ENCODE measurements at regions not wholly inside any gene's neighbourhood (a gene's known extent, or its start where the extent isn't known, plus 50 kb on each side); places are given as distances from the start of the nearest gene placed in this dataset.

GRCh38 chr5:17852111-17852510 is 217.9 kb downstream of the TAF11L14 start:
- Histone ChIP-seq H3K9ac (ENCODE audit: insufficient read depth in 1 of 2, low read depth in 2 of 2, low read length in 2 of 2) (no peak overlapping the region), H3K4me2 (ENCODE audit: insufficient read depth, low read length) (no peak overlapping the region), H3K4me1 (replicated peaks in 1 of 2; ENCODE audit: control insufficient read depth in 2 of 2, insufficient read depth in 2 of 2, low read length in 2 of 2) (no peaks in the 10 kb centered on the region), H3K79me2 (ENCODE audit: control insufficient read depth, insufficient read depth, low read length) (no peaks in the 10 kb centered on the region), H2AFZ (ENCODE audit: low read depth, low read length) (no peak overlapping the region), H3K9me3 (replicated peaks; ENCODE audit: control insufficient read depth, insufficient read depth, low read depth, low read length) (no peaks in the 10 kb centered on the region), H4K20me1 (replicated peaks; ENCODE audit: control insufficient read depth, insufficient read depth, low read length) (no peaks in the 10 kb centered on the region), H3K9me1 (ENCODE audit: control insufficient read depth, insufficient read depth, low read length) (no peaks in the 10 kb centered on the region), H3K4me3 (no peak overlapping the region), H3K27ac (ENCODE audit: extremely low read depth, low read depth, low read length) (no peak overlapping the region), H3K27me3 (ENCODE audit: control insufficient read depth in 2 of 2, insufficient read depth in 2 of 2, low read length in 2 of 2) (no peaks in the 10 kb centered on the region), H3K36me3 (ENCODE audit: control insufficient read depth, insufficient read depth, low read length) (no peaks in the 10 kb centered on the region)
- no TSS peak for BruUV-seq (replicated peaks)
- no peak for FAIRE-seq
- ChIA-PET POLR2A (no interaction called here), CTCF (ENCODE audit: low intra/inter-chr PET ratio) (no interaction called here)
- DNase-seq (ENCODE audit: extremely low read depth in 1 of 4, low spot score in 3 of 4), result no peak
- TF ChIP-seq HNRNPH1 (optimal IDR thresholded peaks at IDR 0.05; ENCODE audit: low read depth, low read length) (no peak), RBBP5 (IDR thresholded peaks at IDR 0.05; ENCODE audit: borderline replicate concordance, insufficient read depth, low read length, poor library complexity, severe bottlenecking) (no peak), SPI1 (IDR thresholded peaks at IDR 0.05; ENCODE audit: borderline replicate concordance, low read depth, low read length) (no peak), EGR1 (conservative IDR thresholded peaks at IDR 0.05) (no peak), POLR2H (tag; IDR thresholded peaks at IDR 0.05; ENCODE audit: low read depth) (no peak), ZNF695 (CRISPR knock-in tag; IDR thresholded peaks at IDR 0.05) (no peak), CBFB (CRISPR knock-in tag; IDR thresholded peaks at IDR 0.05) (no peak)
- TF ChIP-seq, protein P1, sequence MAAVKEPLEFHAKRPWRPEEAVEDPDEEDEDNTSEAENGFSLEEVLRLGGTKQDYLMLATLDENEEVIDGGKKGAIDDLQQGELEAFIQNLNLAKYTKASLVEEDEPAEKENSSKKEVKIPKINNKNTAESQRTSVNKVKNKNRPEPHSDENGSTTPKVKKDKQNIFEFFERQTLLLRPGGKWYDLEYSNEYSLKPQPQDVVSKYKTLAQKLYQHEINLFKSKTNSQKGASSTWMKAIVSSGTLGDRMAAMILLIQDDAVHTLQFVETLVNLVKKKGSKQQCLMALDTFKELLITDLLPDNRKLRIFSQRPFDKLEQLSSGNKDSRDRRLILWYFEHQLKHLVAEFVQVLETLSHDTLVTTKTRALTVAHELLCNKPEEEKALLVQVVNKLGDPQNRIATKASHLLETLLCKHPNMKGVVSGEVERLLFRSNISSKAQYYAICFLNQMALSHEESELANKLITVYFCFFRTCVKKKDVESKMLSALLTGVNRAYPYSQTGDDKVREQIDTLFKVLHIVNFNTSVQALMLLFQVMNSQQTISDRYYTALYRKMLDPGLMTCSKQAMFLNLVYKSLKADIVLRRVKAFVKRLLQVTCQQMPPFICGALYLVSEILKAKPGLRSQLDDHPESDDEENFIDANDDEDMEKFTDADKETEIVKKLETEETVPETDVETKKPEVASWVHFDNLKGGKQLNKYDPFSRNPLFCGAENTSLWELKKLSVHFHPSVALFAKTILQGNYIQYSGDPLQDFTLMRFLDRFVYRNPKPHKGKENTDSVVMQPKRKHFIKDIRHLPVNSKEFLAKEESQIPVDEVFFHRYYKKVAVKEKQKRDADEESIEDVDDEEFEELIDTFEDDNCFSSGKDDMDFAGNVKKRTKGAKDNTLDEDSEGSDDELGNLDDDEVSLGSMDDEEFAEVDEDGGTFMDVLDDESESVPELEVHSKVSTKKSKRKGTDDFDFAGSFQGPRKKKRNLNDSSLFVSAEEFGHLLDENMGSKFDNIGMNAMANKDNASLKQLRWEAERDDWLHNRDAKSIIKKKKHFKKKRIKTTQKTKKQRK (IDR thresholded peaks at IDR 0.05; ENCODE audit: borderline replicate concordance, low read depth, low read length), result no peak
- TF ChIP-seq, protein P2, sequence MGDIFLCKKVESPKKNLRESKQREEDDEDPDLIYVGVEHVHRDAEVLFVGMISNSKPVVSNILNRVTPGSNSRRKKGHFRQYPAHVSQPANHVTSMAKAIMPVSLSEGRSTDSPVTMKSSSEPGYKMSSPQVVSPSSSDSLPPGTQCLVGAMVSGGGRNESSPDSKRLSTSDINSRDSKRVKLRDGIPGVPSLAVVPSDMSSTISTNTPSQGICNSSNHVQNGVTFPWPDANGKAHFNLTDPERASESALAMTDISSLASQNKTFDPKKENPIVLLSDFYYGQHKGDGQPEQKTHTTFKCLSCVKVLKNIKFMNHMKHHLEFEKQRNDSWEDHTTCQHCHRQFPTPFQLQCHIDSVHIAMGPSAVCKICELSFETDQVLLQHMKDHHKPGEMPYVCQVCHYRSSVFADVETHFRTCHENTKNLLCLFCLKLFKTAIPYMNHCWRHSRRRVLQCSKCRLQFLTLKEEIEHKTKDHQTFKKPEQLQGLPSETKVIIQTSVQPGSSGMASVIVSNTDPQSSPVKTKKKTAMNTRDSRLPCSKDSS (IDR thresholded peaks at IDR 0.05; ENCODE audit: low read depth, partially characterized antibody), result no peak
- intact Hi-C loops (cut with micrococcal nuclease), result no loop called here
- no peak for ATAC-seq
- in situ Hi-C loops (cut with MboI), result no loop called here
